ENCODE measurements at regions not wholly inside any gene's neighbourhood (a gene's known extent, or its start where the extent isn't known, plus 50 kb on each side); places are given as distances from the start of the nearest gene placed in this dataset.

DNA sequence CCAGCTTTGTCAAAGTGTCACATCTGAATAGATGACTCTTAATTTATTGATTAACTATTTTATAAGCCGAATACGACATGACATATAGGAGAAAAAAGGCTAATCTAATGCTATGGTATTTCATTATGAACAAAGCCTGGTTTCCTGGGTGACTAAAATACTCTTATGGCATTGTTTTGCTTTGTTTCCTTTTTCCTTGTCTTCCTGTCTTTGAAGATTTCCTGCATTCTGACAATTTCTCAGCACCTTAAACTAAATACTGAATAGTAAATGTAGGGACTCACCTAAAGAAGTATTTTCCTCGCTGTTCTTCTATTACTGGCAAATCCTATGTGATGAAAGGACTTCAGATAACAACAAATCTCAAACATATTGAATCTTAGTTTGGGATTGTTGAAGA lies 1284.5 kb downstream of the EFNA5 start:
- ChIA-PET POLR2A (no interaction called here), CTCF (no interaction called here)
- Mint-ChIP-seq H3K9me3 (peaks cover 0 to 2% (median 2%) of the 10 kb centered on the region in 5 donors), H3K36me3 (no peaks in the 10 kb centered on the region), H3K4me1 (no peaks in the 10 kb centered on the region), H3K27me3 (no peaks in the 10 kb centered on the region), H3K27ac (no peak overlapping the region), H3K4me3 (no peak overlapping the region)
- H3K9me3 ChIP-seq (ENCODE audit: low read length): no peaks in the 10 kb centered on the region
- H3K4me3 ChIP-seq (ENCODE audit: low read length): no peak overlapping the region
- DNase-seq: no peak
- H3K36me3 ChIP-seq (ENCODE audit: insufficient read depth, low read length): no peaks in the 10 kb centered on the region
- no peak overlapping the region for H3K27ac ChIP-seq (ENCODE audit: low read depth, low read length)
- H3K4me1 ChIP-seq (ENCODE audit: insufficient read depth, low read length): no peaks in the 10 kb centered on the region
- no peaks in the 10 kb centered on the region for H3K27me3 ChIP-seq (ENCODE audit: insufficient read depth, low read length, poor library complexity, severe bottlenecking)

DNA sequence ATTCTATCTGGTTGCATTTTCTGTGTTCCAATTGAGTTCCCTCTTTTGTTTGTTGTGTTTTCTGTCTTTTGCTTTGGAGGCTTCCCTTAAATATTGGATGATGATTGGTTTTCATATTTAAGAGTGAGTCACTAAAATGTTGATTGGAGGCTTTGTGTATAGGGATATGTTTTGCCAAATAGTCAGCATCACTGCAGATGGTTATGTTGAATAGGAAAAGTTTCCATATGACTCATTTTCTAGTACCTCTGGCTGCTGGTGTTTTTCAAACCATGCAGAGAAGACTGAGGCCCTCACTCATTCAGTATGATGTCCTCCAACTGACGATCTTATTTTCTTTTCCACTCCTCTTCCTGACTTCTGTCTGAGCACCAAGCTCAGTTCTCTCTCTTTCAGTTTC lies 1290.0 kb downstream of the EFNA5 start:
- Histone ChIP-seq H3K27me3 (ENCODE audit: insufficient read depth, low read length, poor library complexity, severe bottlenecking) (no peaks in the 10 kb centered on the region), H3K9me3 (ENCODE audit: low read length) (no peaks in the 10 kb centered on the region), H3K36me3 (ENCODE audit: insufficient read depth, low read length) (no peaks in the 10 kb centered on the region), H3K4me3 (ENCODE audit: low read length) (no peak overlapping the region), H3K27ac (ENCODE audit: low read depth, low read length) (no peak overlapping the region), H3K4me1 (ENCODE audit: insufficient read depth, low read length) (no peaks in the 10 kb centered on the region)
- ChIA-PET CTCF (no interaction called here), POLR2A (no interaction called here)
- DNase-seq: no peak
- H3K9me3 Mint-ChIP-seq: peaks cover 0 to 3% (median 0%) of the 10 kb centered on the region in 5 donors
- no peaks in the 10 kb centered on the region for H3K36me3 Mint-ChIP-seq
- H3K4me3 Mint-ChIP-seq: no peak overlapping the region
- no peak overlapping the region for H3K27ac Mint-ChIP-seq
- H3K27me3 Mint-ChIP-seq: no peaks in the 10 kb centered on the region
- no peaks in the 10 kb centered on the region for H3K4me1 Mint-ChIP-seq

DNA sequence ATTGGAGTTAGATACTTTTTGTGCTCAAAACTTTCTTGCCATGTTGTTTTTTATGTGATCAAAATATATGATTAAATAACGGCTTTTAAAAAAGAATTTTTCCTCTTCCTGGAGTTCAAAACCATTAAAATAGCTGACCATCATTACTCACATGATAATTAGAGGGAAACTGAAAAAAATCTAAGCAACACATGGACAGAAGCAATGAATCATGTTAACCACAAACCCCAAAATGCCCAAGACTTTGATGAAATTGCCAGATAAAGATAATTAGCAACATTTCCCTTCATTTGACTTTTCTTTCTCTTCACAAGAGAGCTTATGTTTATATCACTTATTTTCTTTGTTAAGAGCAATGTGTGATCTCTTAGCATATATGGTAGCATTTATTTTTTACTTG lies 1294.2 kb downstream of the EFNA5 start:
- Histone ChIP-seq H3K36me3 (ENCODE audit: insufficient read depth, low read length) (no peaks in the 10 kb centered on the region), H3K9me3 (ENCODE audit: low read length) (no peaks in the 10 kb centered on the region), H3K27ac (ENCODE audit: low read depth, low read length) (no peak overlapping the region), H3K4me1 (ENCODE audit: insufficient read depth, low read length) (no peaks in the 10 kb centered on the region), H3K27me3 (ENCODE audit: insufficient read depth, low read length, poor library complexity, severe bottlenecking) (no peaks in the 10 kb centered on the region), H3K4me3 (ENCODE audit: low read length) (no peak overlapping the region)
- Mint-ChIP-seq H3K27ac (no peak overlapping the region), H3K4me1 (no peaks in the 10 kb centered on the region), H3K4me3 (no peak overlapping the region), H3K27me3 (no peaks in the 10 kb centered on the region), H3K36me3 (no peaks in the 10 kb centered on the region), H3K9me3 (peaks cover 0 to 3% (median 0%) of the 10 kb centered on the region in 5 donors)
- DNase-seq: no peak
- POLR2A ChIA-PET: no interaction called here
- CTCF ChIA-PET: no interaction called here

DNA sequence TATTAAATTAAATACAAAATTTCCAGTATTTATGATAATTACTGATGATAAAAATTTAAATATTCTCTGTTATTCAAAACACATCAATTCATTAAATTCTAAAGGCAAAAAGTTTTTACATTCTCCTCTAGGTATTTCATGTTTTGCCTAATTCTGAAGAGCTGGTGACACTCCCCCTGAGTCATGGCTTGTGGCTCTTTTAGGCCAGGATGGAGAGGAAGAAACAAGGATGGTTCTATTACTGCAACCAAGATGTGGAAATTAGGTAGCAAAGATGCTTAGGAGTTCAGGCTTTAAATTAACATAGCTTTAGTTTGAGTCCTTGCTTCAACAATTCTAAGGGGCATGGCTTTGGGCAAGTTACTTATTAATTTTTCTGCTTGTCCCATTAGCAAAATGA lies 1295.8 kb downstream of the EFNA5 start:
- H3K36me3 Mint-ChIP-seq: no peaks in the 10 kb centered on the region
- Histone ChIP-seq H3K27me3 (ENCODE audit: insufficient read depth, low read length, poor library complexity, severe bottlenecking) (no peaks in the 10 kb centered on the region), H3K4me3 (ENCODE audit: low read length) (no peak overlapping the region), H3K36me3 (ENCODE audit: insufficient read depth, low read length) (no peaks in the 10 kb centered on the region), H3K4me1 (ENCODE audit: insufficient read depth, low read length) (no peaks in the 10 kb centered on the region), H3K27ac (ENCODE audit: low read depth, low read length) (no peak overlapping the region), H3K9me3 (ENCODE audit: low read length) (no peaks in the 10 kb centered on the region)
- ChIA-PET CTCF (no interaction called here), POLR2A (no interaction called here)
- no peaks in the 10 kb centered on the region for H3K4me1 Mint-ChIP-seq
- peaks cover 0 to 12% (median 0%) of the 10 kb centered on the region in 5 donors for H3K9me3 Mint-ChIP-seq
- no peak overlapping the region for H3K4me3 Mint-ChIP-seq
- H3K27me3 Mint-ChIP-seq: no peaks in the 10 kb centered on the region
- DNase-seq: no peak
- H3K27ac Mint-ChIP-seq: no peak overlapping the region

DNA sequence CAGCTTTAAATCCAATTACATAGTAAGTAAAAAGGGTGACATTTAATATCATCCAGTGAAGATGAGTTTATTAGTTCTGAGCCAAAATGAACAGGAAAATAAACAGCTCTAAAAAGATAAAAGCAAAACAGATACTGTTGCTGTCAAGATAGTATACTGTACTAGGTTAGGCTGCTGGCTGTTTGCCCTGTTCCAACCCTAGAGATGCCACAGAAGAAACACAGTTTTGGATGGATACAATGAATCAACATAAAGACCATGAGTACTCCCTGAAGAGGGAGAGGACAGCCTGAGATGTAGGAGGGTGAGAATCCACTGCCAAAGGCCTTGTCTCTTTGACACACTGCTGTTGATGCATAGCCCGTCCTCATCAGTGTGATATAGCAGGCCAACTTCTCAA lies 1302.7 kb downstream of the EFNA5 start:
- Mint-ChIP-seq H3K27ac (no peak overlapping the region), H3K36me3 (no peaks in the 10 kb centered on the region), H3K9me3 (peaks cover 0 to 24% (median 4%) of the 10 kb centered on the region in 5 donors), H3K4me1 (no peaks in the 10 kb centered on the region), H3K27me3 (no peaks in the 10 kb centered on the region), H3K4me3 (no peak overlapping the region)
- no peaks in the 10 kb centered on the region for H3K4me1 ChIP-seq (ENCODE audit: insufficient read depth, low read length)
- H3K27me3 ChIP-seq (ENCODE audit: insufficient read depth, low read length, poor library complexity, severe bottlenecking): no peaks in the 10 kb centered on the region
- no peaks in the 10 kb centered on the region for H3K36me3 ChIP-seq (ENCODE audit: insufficient read depth, low read length)
- H3K4me3 ChIP-seq (ENCODE audit: low read length): no peak overlapping the region
- CTCF ChIA-PET: no interaction called here
- H3K9me3 ChIP-seq (ENCODE audit: low read length): no peaks in the 10 kb centered on the region
- no peak overlapping the region for H3K27ac ChIP-seq (ENCODE audit: low read depth, low read length)
- POLR2A ChIA-PET: no interaction called here
- DNase-seq: no peak

DNA sequence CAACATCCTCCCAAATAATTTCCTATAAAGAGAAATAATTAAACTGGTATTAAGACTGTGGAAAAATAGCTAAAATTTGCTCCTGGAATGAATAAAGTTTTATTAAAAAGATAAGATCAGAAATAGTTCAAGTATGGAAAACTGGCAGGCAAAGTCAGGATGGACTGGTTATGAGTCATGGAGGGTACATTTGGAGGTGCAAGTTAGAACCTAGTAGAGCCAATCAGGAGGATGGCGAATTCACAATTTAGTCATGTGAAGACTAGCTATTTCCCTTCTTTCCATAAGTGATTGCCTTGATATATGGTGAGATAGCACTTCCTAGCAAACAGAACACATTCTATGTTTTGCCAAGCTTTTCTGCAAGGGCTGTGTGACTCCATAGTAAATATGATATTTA lies 1303.5 kb downstream of the EFNA5 start:
- H3K4me3 Mint-ChIP-seq: no peak overlapping the region
- CTCF ChIA-PET: no interaction called here
- no peak overlapping the region for H3K27ac ChIP-seq (ENCODE audit: low read depth, low read length)
- peaks cover 0 to 24% (median 4%) of the 10 kb centered on the region in 5 donors for H3K9me3 Mint-ChIP-seq
- no peak overlapping the region for H3K4me3 ChIP-seq (ENCODE audit: low read length)
- DNase-seq: no peak
- no peaks in the 10 kb centered on the region for H3K9me3 ChIP-seq (ENCODE audit: low read length)
- H3K36me3 ChIP-seq (ENCODE audit: insufficient read depth, low read length): no peaks in the 10 kb centered on the region
- no peaks in the 10 kb centered on the region for H3K27me3 ChIP-seq (ENCODE audit: insufficient read depth, low read length, poor library complexity, severe bottlenecking)
- no peaks in the 10 kb centered on the region for H3K27me3 Mint-ChIP-seq
- no peaks in the 10 kb centered on the region for H3K4me1 Mint-ChIP-seq
- H3K36me3 Mint-ChIP-seq: no peaks in the 10 kb centered on the region
- H3K27ac Mint-ChIP-seq: no peak overlapping the region
- POLR2A ChIA-PET: no interaction called here
- no peaks in the 10 kb centered on the region for H3K4me1 ChIP-seq (ENCODE audit: insufficient read depth, low read length)

DNA sequence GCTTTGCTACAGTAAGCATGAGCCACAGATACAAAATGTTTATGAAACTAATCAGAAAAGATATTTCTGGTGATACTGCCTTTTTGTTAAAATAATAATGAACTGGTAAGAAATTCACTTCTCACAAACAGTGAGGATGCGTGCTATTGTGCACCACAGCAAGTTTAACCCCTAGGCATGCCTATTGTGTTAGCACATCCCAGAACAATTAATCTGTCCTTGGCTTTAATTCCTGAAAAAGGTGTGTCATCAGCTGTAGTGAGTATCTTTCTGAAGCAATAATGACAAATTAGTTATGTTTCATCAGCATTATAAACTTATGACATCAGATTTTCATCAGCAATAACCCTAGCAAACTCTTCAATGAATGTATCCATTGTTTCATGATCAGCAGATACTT lies 1307.2 kb downstream of the EFNA5 start:
- POLR2A ChIA-PET: no interaction called here
- H3K4me1 ChIP-seq (ENCODE audit: insufficient read depth, low read length): no peaks in the 10 kb centered on the region
- Mint-ChIP-seq H3K4me1 (no peaks in the 10 kb centered on the region), H3K27me3 (no peaks in the 10 kb centered on the region), H3K9me3 (peaks cover 0 to 15% (median 3%) of the 10 kb centered on the region in 5 donors), H3K4me3 (no peak overlapping the region), H3K36me3 (no peaks in the 10 kb centered on the region), H3K27ac (no peak overlapping the region)
- no peaks in the 10 kb centered on the region for H3K9me3 ChIP-seq (ENCODE audit: low read length)
- H3K27ac ChIP-seq (ENCODE audit: low read depth, low read length): no peak overlapping the region
- CTCF ChIA-PET: no interaction called here
- no peak for DNase-seq
- H3K27me3 ChIP-seq (ENCODE audit: insufficient read depth, low read length, poor library complexity, severe bottlenecking): no peaks in the 10 kb centered on the region
- no peaks in the 10 kb centered on the region for H3K36me3 ChIP-seq (ENCODE audit: insufficient read depth, low read length)
- H3K4me3 ChIP-seq (ENCODE audit: low read length): no peak overlapping the region

DNA sequence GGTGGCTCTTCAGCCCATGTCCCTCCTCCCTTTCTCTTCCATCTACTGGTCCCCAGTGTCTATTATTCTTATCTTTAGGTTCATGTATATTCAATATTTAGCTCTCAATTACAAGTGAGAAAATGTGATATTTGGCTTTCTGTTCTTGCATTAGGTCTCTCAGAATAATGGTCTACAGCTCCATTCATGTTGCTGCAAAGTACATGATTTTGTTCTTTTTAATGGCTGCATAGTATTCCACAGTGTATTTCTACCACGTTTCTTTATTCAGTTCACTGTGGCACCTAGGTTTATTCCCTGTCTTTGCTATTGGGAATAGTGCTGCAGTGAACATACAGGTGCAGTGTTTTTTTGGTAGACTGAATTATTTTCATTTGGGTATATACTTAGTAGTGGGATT lies 1308.8 kb downstream of the EFNA5 start:
- no peak for DNase-seq
- Mint-ChIP-seq H3K4me1 (no peaks in the 10 kb centered on the region), H3K4me3 (no peak overlapping the region), H3K27ac (no peak overlapping the region), H3K9me3 (peaks cover 0 to 12% (median 4%) of the 10 kb centered on the region in 5 donors), H3K27me3 (no peaks in the 10 kb centered on the region), H3K36me3 (no peaks in the 10 kb centered on the region)
- ChIA-PET POLR2A (no interaction called here), CTCF (no interaction called here)
- no peaks in the 10 kb centered on the region for H3K9me3 ChIP-seq (ENCODE audit: low read length)
- no peaks in the 10 kb centered on the region for H3K4me1 ChIP-seq (ENCODE audit: insufficient read depth, low read length)
- no peak overlapping the region for H3K27ac ChIP-seq (ENCODE audit: low read depth, low read length)
- H3K27me3 ChIP-seq (ENCODE audit: insufficient read depth, low read length, poor library complexity, severe bottlenecking): no peaks in the 10 kb centered on the region
- no peak overlapping the region for H3K4me3 ChIP-seq (ENCODE audit: low read length)
- H3K36me3 ChIP-seq (ENCODE audit: insufficient read depth, low read length): no peaks in the 10 kb centered on the region

DNA sequence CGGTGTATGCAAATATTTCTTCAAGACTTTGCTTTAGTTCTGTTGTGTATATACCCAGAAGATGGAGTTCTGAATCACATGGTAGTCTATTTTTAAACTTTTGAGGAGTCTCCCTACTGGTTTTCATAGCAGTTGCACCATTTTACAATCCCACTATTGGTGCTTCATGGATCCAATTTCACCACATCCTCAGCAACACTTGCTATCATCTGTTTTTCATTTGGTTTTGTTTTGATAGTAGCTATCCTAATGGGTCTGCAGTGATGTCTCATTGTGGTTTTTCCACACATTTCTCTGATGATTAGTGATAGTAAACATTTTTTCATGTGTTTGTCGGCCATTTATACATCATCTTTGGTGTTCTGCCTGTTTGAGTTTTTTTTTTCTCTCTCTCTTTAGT lies 1339.3 kb downstream of the EFNA5 start:
- ChIA-PET POLR2A (no interaction called here), CTCF (no interaction called here)
- H3K9me3 ChIP-seq (ENCODE audit: low read length): no peaks in the 10 kb centered on the region
- H3K36me3 Mint-ChIP-seq: no peaks in the 10 kb centered on the region
- no peak overlapping the region for H3K27ac Mint-ChIP-seq
- no peak for DNase-seq
- no peaks in the 10 kb centered on the region for H3K27me3 ChIP-seq (ENCODE audit: insufficient read depth, low read length, poor library complexity, severe bottlenecking)
- no peak overlapping the region for H3K27ac ChIP-seq (ENCODE audit: low read depth, low read length)
- no peaks in the 10 kb centered on the region for H3K4me1 Mint-ChIP-seq
- peaks cover 5 to 14% (median 9%) of the 10 kb centered on the region in 5 donors for H3K9me3 Mint-ChIP-seq
- H3K36me3 ChIP-seq (ENCODE audit: insufficient read depth, low read length): no peaks in the 10 kb centered on the region
- H3K27me3 Mint-ChIP-seq: peaks cover 0 to 2% of the 10 kb centered on the region in 2 donors
- no peak overlapping the region for H3K4me3 Mint-ChIP-seq
- H3K4me1 ChIP-seq (ENCODE audit: insufficient read depth, low read length): no peaks in the 10 kb centered on the region
- H3K4me3 ChIP-seq (ENCODE audit: low read length): no peak overlapping the region

Measured in CD8-positive, alpha-beta memory T cell (primary cell).